ENCODE measurements at regions not wholly inside any gene's neighbourhood (a gene's known extent, or its start where the extent isn't known, plus 50 kb on each side); places are given as distances from the start of the nearest gene placed in this dataset.

DNA sequence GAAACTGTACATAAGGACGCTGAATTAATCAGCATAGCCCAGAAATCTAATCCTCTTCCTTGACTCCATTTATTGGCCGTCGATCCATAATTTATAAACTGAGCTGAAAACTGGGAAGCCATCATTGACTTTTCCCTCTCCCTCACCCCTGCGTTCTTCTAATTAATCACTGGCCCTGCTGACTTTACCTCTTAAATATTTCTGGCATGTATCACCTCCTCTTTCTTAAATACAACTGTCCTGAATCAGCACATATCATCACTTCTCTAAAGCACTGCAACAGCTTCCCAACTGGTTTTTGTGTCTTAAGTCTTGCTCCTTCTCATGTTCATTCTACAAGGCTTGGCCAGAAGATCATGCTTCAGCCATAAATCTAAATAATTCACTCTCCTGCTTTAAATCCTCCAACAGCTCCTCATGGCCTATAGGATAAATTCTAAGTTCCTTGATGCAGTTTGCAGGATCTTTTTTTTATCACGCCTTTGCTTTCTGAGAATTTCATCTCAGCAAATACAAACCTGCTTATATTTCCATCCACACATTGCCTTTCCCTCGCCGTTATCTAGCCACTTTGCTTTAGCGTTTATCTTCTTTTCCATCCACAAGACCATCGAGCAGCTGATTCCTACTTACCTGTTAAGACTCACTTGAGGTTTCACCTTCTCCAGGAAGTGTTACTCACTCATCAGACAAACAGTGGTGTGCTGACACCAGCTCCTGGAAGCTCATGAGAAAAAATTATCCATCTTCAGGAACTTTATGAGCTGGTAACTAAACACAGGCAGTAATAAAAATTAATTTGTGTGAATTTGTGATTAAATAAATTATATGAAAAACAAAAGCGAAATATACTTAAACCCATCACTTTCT is 295.6 kb upstream of the FLRT2 start:
- H3K27ac ChIP-seq (ENCODE audit: low read length): no peak overlapping the region
- no peak overlapping the region for H2AFZ ChIP-seq (ENCODE audit: low read depth, low read length)
- H3K36me3 ChIP-seq (ENCODE audit: insufficient read depth, low read length): no peaks in the 10 kb centered on the region
- H3K9me3 ChIP-seq (ENCODE audit: low read length): no peaks in the 10 kb centered on the region
- no peak overlapping the region for H3K9ac ChIP-seq (ENCODE audit: low read length)
- no peak overlapping the region for H3K4me2 ChIP-seq (ENCODE audit: low read length)
- no peaks in the 10 kb centered on the region for H3K79me2 ChIP-seq (replicated peaks; ENCODE audit: insufficient read depth, low read length)
- TF ChIP-seq TAF1 (IDR thresholded peaks at IDR 0.05; ENCODE audit: low read depth): no peak
- TF ChIP-seq SMC3 (conservative IDR thresholded peaks at IDR 0.05; ENCODE audit: poor library complexity): no peak
- no peak for TF ChIP-seq EP300 (conservative IDR thresholded peaks at IDR 0.05; ENCODE audit: poor library complexity, severe bottlenecking)
- TF ChIP-seq, protein P1, sequence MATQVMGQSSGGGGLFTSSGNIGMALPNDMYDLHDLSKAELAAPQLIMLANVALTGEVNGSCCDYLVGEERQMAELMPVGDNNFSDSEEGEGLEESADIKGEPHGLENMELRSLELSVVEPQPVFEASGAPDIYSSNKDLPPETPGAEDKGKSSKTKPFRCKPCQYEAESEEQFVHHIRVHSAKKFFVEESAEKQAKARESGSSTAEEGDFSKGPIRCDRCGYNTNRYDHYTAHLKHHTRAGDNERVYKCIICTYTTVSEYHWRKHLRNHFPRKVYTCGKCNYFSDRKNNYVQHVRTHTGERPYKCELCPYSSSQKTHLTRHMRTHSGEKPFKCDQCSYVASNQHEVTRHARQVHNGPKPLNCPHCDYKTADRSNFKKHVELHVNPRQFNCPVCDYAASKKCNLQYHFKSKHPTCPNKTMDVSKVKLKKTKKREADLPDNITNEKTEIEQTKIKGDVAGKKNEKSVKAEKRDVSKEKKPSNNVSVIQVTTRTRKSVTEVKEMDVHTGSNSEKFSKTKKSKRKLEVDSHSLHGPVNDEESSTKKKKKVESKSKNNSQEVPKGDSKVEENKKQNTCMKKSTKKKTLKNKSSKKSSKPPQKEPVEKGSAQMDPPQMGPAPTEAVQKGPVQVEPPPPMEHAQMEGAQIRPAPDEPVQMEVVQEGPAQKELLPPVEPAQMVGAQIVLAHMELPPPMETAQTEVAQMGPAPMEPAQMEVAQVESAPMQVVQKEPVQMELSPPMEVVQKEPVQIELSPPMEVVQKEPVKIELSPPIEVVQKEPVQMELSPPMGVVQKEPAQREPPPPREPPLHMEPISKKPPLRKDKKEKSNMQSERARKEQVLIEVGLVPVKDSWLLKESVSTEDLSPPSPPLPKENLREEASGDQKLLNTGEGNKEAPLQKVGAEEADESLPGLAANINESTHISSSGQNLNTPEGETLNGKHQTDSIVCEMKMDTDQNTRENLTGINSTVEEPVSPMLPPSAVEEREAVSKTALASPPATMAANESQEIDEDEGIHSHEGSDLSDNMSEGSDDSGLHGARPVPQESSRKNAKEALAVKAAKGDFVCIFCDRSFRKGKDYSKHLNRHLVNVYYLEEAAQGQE (IDR thresholded peaks at IDR 0.05; ENCODE audit: borderline replicate concordance): no peak
- TF ChIP-seq EZH2 (IDR thresholded peaks at IDR 0.05; ENCODE audit: borderline replicate concordance, insufficient read depth, low read length, poor library complexity, severe bottlenecking): no peak
- TF ChIP-seq MXI1 (conservative IDR thresholded peaks at IDR 0.05; ENCODE audit: poor library complexity, severe bottlenecking): no peak
- no peak for TF ChIP-seq POLR2AphosphoS5 (IDR thresholded peaks at IDR 0.05)
- no peak overlapping the region for H3K4me3 ChIP-seq (ENCODE audit: low read length)
- H3F3A ChIP-seq (ENCODE audit: insufficient read depth, low read length, poor library complexity, severe bottlenecking): no peaks in the 10 kb centered on the region
- H3K27me3 ChIP-seq (ENCODE audit: insufficient read depth, low read depth, low read length): no peaks in the 10 kb centered on the region
- no peaks in the 10 kb centered on the region for H4K20me1 ChIP-seq (ENCODE audit: insufficient read depth)
- no peaks in the 10 kb centered on the region for H3K9me2 ChIP-seq (ENCODE audit: insufficient read depth, low read length)

DNA sequence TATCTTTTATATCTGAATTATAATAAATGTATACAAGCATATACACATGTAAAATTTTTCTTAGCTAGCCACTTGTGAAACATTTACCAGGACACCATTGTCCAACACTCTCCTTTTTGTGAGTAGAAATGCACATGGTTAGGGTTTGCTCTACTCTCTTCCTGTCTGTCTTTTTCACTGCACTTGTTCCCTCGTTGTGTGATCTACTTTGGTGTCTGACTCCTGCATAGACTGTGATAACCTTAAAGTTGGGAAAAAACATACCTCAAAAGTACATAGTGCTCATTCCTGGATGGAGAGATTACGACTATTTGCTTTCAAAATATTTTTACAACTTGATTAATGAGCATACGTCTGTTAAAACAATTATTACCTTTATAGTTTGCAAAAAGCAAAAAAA is 294.1 kb upstream of the FLRT2 start:
- H3K79me2 ChIP-seq (replicated peaks; ENCODE audit: insufficient read depth, low read length): no peaks in the 10 kb centered on the region
- no peaks in the 10 kb centered on the region for H3F3A ChIP-seq (ENCODE audit: insufficient read depth, low read length, poor library complexity, severe bottlenecking)
- no peaks in the 10 kb centered on the region for H3K36me3 ChIP-seq (ENCODE audit: insufficient read depth, low read length)
- H3K9ac ChIP-seq (ENCODE audit: low read length): no peak overlapping the region
- no peaks in the 10 kb centered on the region for H3K9me3 ChIP-seq (ENCODE audit: low read length)
- no peak overlapping the region for H3K4me2 ChIP-seq (ENCODE audit: low read length)
- no peak overlapping the region for H3K4me3 ChIP-seq (ENCODE audit: low read length)
- H3K27me3 ChIP-seq (ENCODE audit: insufficient read depth, low read depth, low read length): no peaks in the 10 kb centered on the region
- no peak for TF ChIP-seq SMC3 (conservative IDR thresholded peaks at IDR 0.05; ENCODE audit: poor library complexity)
- H3K27ac ChIP-seq (ENCODE audit: low read length): no peak overlapping the region
- no peak overlapping the region for H2AFZ ChIP-seq (ENCODE audit: low read depth, low read length)
- no peaks in the 10 kb centered on the region for H3K9me2 ChIP-seq (ENCODE audit: insufficient read depth, low read length)
- no peaks in the 10 kb centered on the region for H4K20me1 ChIP-seq (ENCODE audit: insufficient read depth)

DNA sequence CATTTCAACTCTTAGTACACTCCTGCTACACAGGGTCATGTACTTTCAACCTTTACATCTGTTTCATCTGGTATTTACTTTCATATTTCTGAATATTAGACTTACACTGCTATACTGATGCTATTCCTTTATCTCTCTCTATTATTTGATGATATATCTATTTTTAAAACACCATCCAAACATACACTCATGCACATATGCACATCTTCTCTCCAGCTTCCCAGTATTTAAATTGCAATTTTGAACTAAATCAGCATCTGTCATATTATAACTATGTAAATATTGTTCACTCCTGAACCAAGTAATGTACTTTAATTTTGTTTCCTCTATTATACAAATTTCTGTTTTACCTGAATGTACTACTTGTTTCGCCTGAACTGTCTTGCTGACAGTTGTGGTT is 293.6 kb upstream of the FLRT2 start:
- Histone ChIP-seq H3K9me3 (ENCODE audit: low read length) (no peaks in the 10 kb centered on the region), H3F3A (ENCODE audit: insufficient read depth, low read length, poor library complexity, severe bottlenecking) (no peaks in the 10 kb centered on the region), H4K20me1 (ENCODE audit: insufficient read depth) (no peaks in the 10 kb centered on the region), H3K4me3 (ENCODE audit: low read length) (no peak overlapping the region), H3K36me3 (ENCODE audit: insufficient read depth, low read length) (no peaks in the 10 kb centered on the region), H3K79me2 (replicated peaks; ENCODE audit: insufficient read depth, low read length) (no peaks in the 10 kb centered on the region), H2AFZ (ENCODE audit: low read depth, low read length) (no peak overlapping the region), H3K27me3 (ENCODE audit: insufficient read depth, low read depth, low read length) (no peaks in the 10 kb centered on the region), H3K27ac (ENCODE audit: low read length) (no peak overlapping the region), H3K9ac (ENCODE audit: low read length) (no peak overlapping the region), H3K4me2 (ENCODE audit: low read length) (no peak overlapping the region), H3K9me2 (ENCODE audit: insufficient read depth, low read length) (no peaks in the 10 kb centered on the region)
- TF ChIP-seq, protein P2, sequence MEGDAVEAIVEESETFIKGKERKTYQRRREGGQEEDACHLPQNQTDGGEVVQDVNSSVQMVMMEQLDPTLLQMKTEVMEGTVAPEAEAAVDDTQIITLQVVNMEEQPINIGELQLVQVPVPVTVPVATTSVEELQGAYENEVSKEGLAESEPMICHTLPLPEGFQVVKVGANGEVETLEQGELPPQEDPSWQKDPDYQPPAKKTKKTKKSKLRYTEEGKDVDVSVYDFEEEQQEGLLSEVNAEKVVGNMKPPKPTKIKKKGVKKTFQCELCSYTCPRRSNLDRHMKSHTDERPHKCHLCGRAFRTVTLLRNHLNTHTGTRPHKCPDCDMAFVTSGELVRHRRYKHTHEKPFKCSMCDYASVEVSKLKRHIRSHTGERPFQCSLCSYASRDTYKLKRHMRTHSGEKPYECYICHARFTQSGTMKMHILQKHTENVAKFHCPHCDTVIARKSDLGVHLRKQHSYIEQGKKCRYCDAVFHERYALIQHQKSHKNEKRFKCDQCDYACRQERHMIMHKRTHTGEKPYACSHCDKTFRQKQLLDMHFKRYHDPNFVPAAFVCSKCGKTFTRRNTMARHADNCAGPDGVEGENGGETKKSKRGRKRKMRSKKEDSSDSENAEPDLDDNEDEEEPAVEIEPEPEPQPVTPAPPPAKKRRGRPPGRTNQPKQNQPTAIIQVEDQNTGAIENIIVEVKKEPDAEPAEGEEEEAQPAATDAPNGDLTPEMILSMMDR (IDR thresholded peaks at IDR 0.05; ENCODE audit: poor library complexity, severe bottlenecking): no peak
- TF ChIP-seq MXI1 (conservative IDR thresholded peaks at IDR 0.05; ENCODE audit: poor library complexity, severe bottlenecking): no peak
- TF ChIP-seq, protein P1 (IDR thresholded peaks at IDR 0.05; ENCODE audit: borderline replicate concordance): no peak
- no peak for TF ChIP-seq SMC3 (conservative IDR thresholded peaks at IDR 0.05; ENCODE audit: poor library complexity)
- no peak for TF ChIP-seq EZH2 (IDR thresholded peaks at IDR 0.05; ENCODE audit: borderline replicate concordance, insufficient read depth, low read length, poor library complexity, severe bottlenecking)
- TF ChIP-seq POLR2AphosphoS5 (IDR thresholded peaks at IDR 0.05): no peak
- no peak for TF ChIP-seq RAD21 (conservative IDR thresholded peaks at IDR 0.05)
- TF ChIP-seq EP300 (conservative IDR thresholded peaks at IDR 0.05; ENCODE audit: poor library complexity, severe bottlenecking): no peak
- no peak for TF ChIP-seq TAF1 (IDR thresholded peaks at IDR 0.05; ENCODE audit: low read depth)
